ENCODE measurements at regions not wholly inside any gene's neighbourhood (a gene's known extent, or its start where the extent isn't known, plus 50 kb on each side); places are given as distances from the start of the nearest gene placed in this dataset.

- H4K20me1 ChIP-seq (ENCODE audit: insufficient read depth, low read length): no peaks in the 10 kb centered on the region
- H3K27ac ChIP-seq (ENCODE audit: low read length): no peak overlapping the region
- no peaks in the 10 kb centered on the region for H3K79me2 ChIP-seq (ENCODE audit: low read length)
- H3K9me2 ChIP-seq (replicated peaks; ENCODE audit: insufficient read depth, low read length): no peaks in the 10 kb centered on the region
- DNase-seq: no peak
- H3K4me1 ChIP-seq (ENCODE audit: low read length): no peaks in the 10 kb centered on the region
- H3K27me3 ChIP-seq (replicated peaks; ENCODE audit: insufficient read depth, low read length): no peaks in the 10 kb centered on the region
- no peaks in the 10 kb centered on the region for H3K36me3 ChIP-seq (replicated peaks; ENCODE audit: insufficient read depth, low read length)
- H3K4me2 ChIP-seq (ENCODE audit: low read depth, low read length): no peak overlapping the region
- H3K9ac ChIP-seq (ENCODE audit: low read length): no peak overlapping the region
- H2AFZ ChIP-seq (ENCODE audit: low read length): no peak overlapping the region
- no peaks in the 10 kb centered on the region for H3F3A ChIP-seq (ENCODE audit: insufficient read depth, low read length)
- no peaks in the 10 kb centered on the region for H3K9me3 ChIP-seq (replicated peaks; ENCODE audit: insufficient read depth, low read length)
- no peak overlapping the region for H3K4me3 ChIP-seq (ENCODE audit: low read length)
- TF ChIP-seq CTCF (IDR thresholded peaks at IDR 0.05; ENCODE audit: low read length): no peak
- TF ChIP-seq EZH2phosphoT487 (IDR thresholded peaks at IDR 0.05; ENCODE audit: low read length): no peak
- TF ChIP-seq EZH2 (optimal IDR thresholded peaks at IDR 0.05; ENCODE audit: low read depth, low read length): no peak
These were observed 72.3 kb upstream of the PDE7B start for GRCh38 chr6:135779213-135779612.

- no peak overlapping the region for H3K4me2 ChIP-seq (ENCODE audit: low read depth, low read length)
- H3K4me3 ChIP-seq (ENCODE audit: low read length): no peak overlapping the region
- H3K27ac ChIP-seq (ENCODE audit: low read length): no peak overlapping the region
- H3K36me3 ChIP-seq (replicated peaks; ENCODE audit: insufficient read depth, low read length): no peaks in the 10 kb centered on the region
- H3K27me3 ChIP-seq (replicated peaks; ENCODE audit: insufficient read depth, low read length): no peaks in the 10 kb centered on the region
- no peaks in the 10 kb centered on the region for H3F3A ChIP-seq (ENCODE audit: insufficient read depth, low read length)
- H3K9me2 ChIP-seq (replicated peaks; ENCODE audit: insufficient read depth, low read length): no peaks in the 10 kb centered on the region
- H3K9me3 ChIP-seq (replicated peaks; ENCODE audit: insufficient read depth, low read length): no peaks in the 10 kb centered on the region
- H3K9ac ChIP-seq (ENCODE audit: low read length): no peak overlapping the region
- H3K4me1 ChIP-seq (ENCODE audit: low read length): no peaks in the 10 kb centered on the region
- no peak for DNase-seq
- H2AFZ ChIP-seq (ENCODE audit: low read length): no peak overlapping the region
- TF ChIP-seq EZH2 (optimal IDR thresholded peaks at IDR 0.05; ENCODE audit: low read depth, low read length): no peak
- TF ChIP-seq CTCF (IDR thresholded peaks at IDR 0.05; ENCODE audit: low read length): no peak
- TF ChIP-seq EZH2phosphoT487 (IDR thresholded peaks at IDR 0.05; ENCODE audit: low read length): no peak
- H3K79me2 ChIP-seq (ENCODE audit: low read length): no peaks in the 10 kb centered on the region
- H4K20me1 ChIP-seq (ENCODE audit: insufficient read depth, low read length): no peaks in the 10 kb centered on the region
These were observed 71.2 kb upstream of the PDE7B start for GRCh38 chr6:135780326-135780725.

- no peaks in the 10 kb centered on the region for H3K9me2 ChIP-seq (replicated peaks; ENCODE audit: insufficient read depth, low read length)
- no peak overlapping the region for H2AFZ ChIP-seq (ENCODE audit: low read length)
- H3K9me3 ChIP-seq (replicated peaks; ENCODE audit: insufficient read depth, low read length): no peaks in the 10 kb centered on the region
- H3F3A ChIP-seq (ENCODE audit: insufficient read depth, low read length): no peaks in the 10 kb centered on the region
- H3K27me3 ChIP-seq (replicated peaks; ENCODE audit: insufficient read depth, low read length): no peaks in the 10 kb centered on the region
- H3K27ac ChIP-seq (ENCODE audit: low read length): no peak overlapping the region
- no peak overlapping the region for H3K9ac ChIP-seq (ENCODE audit: low read length)
- TF ChIP-seq CTCF (IDR thresholded peaks at IDR 0.05; ENCODE audit: low read length) (no peak), EZH2 (optimal IDR thresholded peaks at IDR 0.05; ENCODE audit: low read depth, low read length) (no peak), EZH2phosphoT487 (IDR thresholded peaks at IDR 0.05; ENCODE audit: low read length) (no peak)
- H3K79me2 ChIP-seq (ENCODE audit: low read length): no peaks in the 10 kb centered on the region
- DNase-seq: no peak
- no peak overlapping the region for H3K4me3 ChIP-seq (ENCODE audit: low read length)
- no peak overlapping the region for H3K4me2 ChIP-seq (ENCODE audit: low read depth, low read length)
- H3K36me3 ChIP-seq (replicated peaks; ENCODE audit: insufficient read depth, low read length): no peaks in the 10 kb centered on the region
- H4K20me1 ChIP-seq (ENCODE audit: insufficient read depth, low read length): no peaks in the 10 kb centered on the region
- H3K4me1 ChIP-seq (ENCODE audit: low read length): no peaks in the 10 kb centered on the region
These were observed 69.0 kb upstream of the PDE7B start for GRCh38 chr6:135782546-135782945.
